DOHH2 (cell line): ENCODE measurements at regions not wholly inside any gene's neighbourhood (a gene's known extent, or its start where the extent isn't known, plus 50 kb on each side); places are given as distances from the start of the nearest gene placed in this dataset.

Experiments used
- EZH2phosphoT487 ChIP-seq: fragments of 200-600 bp; sonication (generic); IDR thresholded peaks from 2 replicates; pipeline ENCODE4 v1.6.1; 2017; ENCODE audit warnings: borderline replicate concordance, mild to moderate bottlenecking, antibody characterized with exemption, low read length, moderate library complexity, mixed read lengths
- TF ChIP-seq, protein P1 (sequence below): fragments of 200-600 bp; sonication (generic); IDR thresholded peaks from one replicate; pipeline ENCODE4 v1.5.1; 2014; ENCODE audit warnings: antibody characterized with exemption, mild to moderate bottlenecking, low read depth, low read length; ENCODE audit not compliant: poor library complexity, severe bottlenecking

DNA sequence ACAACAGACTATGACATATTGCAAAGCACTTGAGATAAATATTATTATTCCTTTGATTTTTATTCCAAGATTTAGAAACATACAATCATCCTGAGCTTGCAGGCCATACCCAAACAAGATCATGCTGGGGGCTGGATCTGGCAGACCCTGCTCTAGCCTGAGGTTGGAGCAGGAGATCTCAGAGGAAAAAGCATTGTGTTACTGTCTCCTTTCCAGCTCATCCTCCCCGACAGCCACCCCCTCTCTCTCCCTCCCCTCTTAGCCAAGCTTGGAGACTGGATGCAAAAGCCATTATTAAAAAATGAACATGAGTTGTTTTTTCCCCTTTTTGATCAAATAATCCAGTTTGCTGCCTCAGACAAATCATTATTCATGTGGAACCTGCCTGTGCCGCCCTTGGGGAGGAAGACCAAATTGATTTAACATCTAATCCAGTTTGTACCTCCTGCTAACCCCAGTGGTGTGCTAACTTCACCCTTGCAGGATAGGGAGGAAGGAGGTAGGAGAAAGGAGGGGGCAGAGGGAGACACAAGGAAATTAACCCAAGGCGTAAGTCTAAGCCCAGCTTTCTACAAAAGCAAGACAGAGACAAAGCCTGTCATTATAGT lies 565.8 kb upstream of the TBX3 start:
- TF ChIP-seq, protein P1, sequence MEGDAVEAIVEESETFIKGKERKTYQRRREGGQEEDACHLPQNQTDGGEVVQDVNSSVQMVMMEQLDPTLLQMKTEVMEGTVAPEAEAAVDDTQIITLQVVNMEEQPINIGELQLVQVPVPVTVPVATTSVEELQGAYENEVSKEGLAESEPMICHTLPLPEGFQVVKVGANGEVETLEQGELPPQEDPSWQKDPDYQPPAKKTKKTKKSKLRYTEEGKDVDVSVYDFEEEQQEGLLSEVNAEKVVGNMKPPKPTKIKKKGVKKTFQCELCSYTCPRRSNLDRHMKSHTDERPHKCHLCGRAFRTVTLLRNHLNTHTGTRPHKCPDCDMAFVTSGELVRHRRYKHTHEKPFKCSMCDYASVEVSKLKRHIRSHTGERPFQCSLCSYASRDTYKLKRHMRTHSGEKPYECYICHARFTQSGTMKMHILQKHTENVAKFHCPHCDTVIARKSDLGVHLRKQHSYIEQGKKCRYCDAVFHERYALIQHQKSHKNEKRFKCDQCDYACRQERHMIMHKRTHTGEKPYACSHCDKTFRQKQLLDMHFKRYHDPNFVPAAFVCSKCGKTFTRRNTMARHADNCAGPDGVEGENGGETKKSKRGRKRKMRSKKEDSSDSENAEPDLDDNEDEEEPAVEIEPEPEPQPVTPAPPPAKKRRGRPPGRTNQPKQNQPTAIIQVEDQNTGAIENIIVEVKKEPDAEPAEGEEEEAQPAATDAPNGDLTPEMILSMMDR, result no peak
- TF ChIP-seq EZH2phosphoT487, result no peak
